Muscle of leg (tissue), 3 donors: ENCODE measurements at regions not wholly inside any gene's neighbourhood (a gene's known extent, or its start where the extent isn't known, plus 50 kb on each side); places are given as distances from the start of the nearest gene placed in this dataset.
A peak's percentile ranks its signal among the peaks of the same experiment; 100 is the strongest.

ENCODE experiments used
- DNase-seq: peaks from one replicate; pipeline ENCODE4 v3.0.0; 2013
- H3K27ac ChIP-seq: one replicate; pipeline ENCODE4 v1.5.1; 2013; ENCODE audit warnings: mild to moderate bottlenecking, low read length, control low read depth
- H3K27me3 ChIP-seq: one replicate; pipeline ENCODE4 v1.6.1; 2013; ENCODE audit warnings: low read length; ENCODE audit not compliant: control insufficient read depth, insufficient read depth
- H3K36me3 ChIP-seq: one replicate; pipeline ENCODE4 v1.6.1; 2013; ENCODE audit warnings: low read length; ENCODE audit not compliant: control insufficient read depth, insufficient read depth
- H3K4me1 ChIP-seq: one replicate; pipeline ENCODE4 v1.6.1; 2013; ENCODE audit warnings: low read length; ENCODE audit not compliant: control insufficient read depth, insufficient read depth
- H3K4me3 ChIP-seq: one replicate; pipeline ENCODE4 v1.5.1; 2013; ENCODE audit warnings: low read length, control low read depth
- H3K9me3 ChIP-seq: replicated peaks from 2 replicates; pipeline ENCODE4 v1.6.1; 2013; ENCODE audit warnings: low read depth, low read length; ENCODE audit not compliant: control insufficient read depth
- WGBS: methylation state at CpG from one replicate; pipeline ENCODE4 v1.1.5; 2013; ENCODE audit warnings: missing lambda C conversion rate; ENCODE audit not compliant: insufficient coverage; 5-methylcytosine and 5-hydroxymethylcytosine counted together

- Histone ChIP-seq H3K36me3 (no peaks in the 10 kb centered on the region), H3K4me3 (no peak overlapping the region), H3K27ac (no peak overlapping the region), H3K27me3 (no peaks in the 10 kb centered on the region), H3K9me3 (no peaks in the 10 kb centered on the region), H3K4me1 (no peaks in the 10 kb centered on the region)
- no CpG with 5 or more reads among the region's 1 CpG for WGBS
- DNase-seq = no peak
Observed at GRCh38 chr5:81914696-81915095, 57.1 kb upstream of the ATG10 start.

- no peaks in the 10 kb centered on the region for H3K4me1 ChIP-seq
- DNase-seq = no peak
- WGBS = 94% methylated on average over 6 of the region's 8 CpGs
Observed at GRCh38 chr5:81912933-81913332, 58.9 kb upstream of the ATG10 start.

GRCh38 chr5:81909677-81910076, 62.1 kb upstream of the ATG10 start:
- WGBS = no CpG with 5 or more reads among the region's 1 CpG
- Histone ChIP-seq H3K4me3 (no peak overlapping the region), H3K27me3 (no peaks in the 10 kb centered on the region), H3K27ac (no peak overlapping the region), H3K9me3 (no peaks in the 10 kb centered on the region), H3K36me3 (no peaks in the 10 kb centered on the region), H3K4me1 (no peaks in the 10 kb centered on the region)
- DNase-seq = peak; percentile 22

More at GRCh38 chr5:81912933-81913332, 58.9 kb upstream of the ATG10 start:
- Histone ChIP-seq H3K4me3 (no peak overlapping the region), H3K27me3 (no peaks in the 10 kb centered on the region), H3K9me3 (no peaks in the 10 kb centered on the region), H3K27ac (no peak overlapping the region), H3K36me3 (no peaks in the 10 kb centered on the region)

GRCh38 chr5:81908771-81909170, 63.1 kb upstream of the ATG10 start:
- no peaks in the 10 kb centered on the region for H3K4me1 ChIP-seq
- DNase-seq = no peak
- H3K27me3 ChIP-seq = no peaks in the 10 kb centered on the region
- H3K9me3 ChIP-seq = no peaks in the 10 kb centered on the region
- no peak overlapping the region for H3K27ac ChIP-seq
- WGBS = 47% methylated on average over 2 of the region's 5 CpGs
- H3K36me3 ChIP-seq = no peaks in the 10 kb centered on the region
- no peak overlapping the region for H3K4me3 ChIP-seq

- Histone ChIP-seq H3K27ac (no peak overlapping the region), H3K36me3 (no peaks in the 10 kb centered on the region), H3K4me1 (no peaks in the 10 kb centered on the region), H3K4me3 (no peak overlapping the region), H3K27me3 (no peaks in the 10 kb centered on the region), H3K9me3 (no peaks in the 10 kb centered on the region)
- DNase-seq = no peak
- 70% methylated on average over 9 of the region's 10 CpGs for WGBS
Observed at GRCh38 chr5:81908044-81908443, 63.8 kb upstream of the ATG10 start.

- no peaks in the 10 kb centered on the region for H3K9me3 ChIP-seq
- no peaks in the 10 kb centered on the region for H3K27me3 ChIP-seq
- no peaks in the 10 kb centered on the region for H3K36me3 ChIP-seq
- H3K27ac ChIP-seq = no peak overlapping the region
- no peaks in the 10 kb centered on the region for H3K4me1 ChIP-seq
- no peak for DNase-seq
- 75% methylated on average over 4 of the region's 4 CpGs for WGBS
- H3K4me3 ChIP-seq = no peak overlapping the region
Observed at GRCh38 chr5:81907012-81907635, 64.7 kb upstream of the ATG10 start.

- no peaks in the 10 kb centered on the region for H3K27me3 ChIP-seq
- H3K9me3 ChIP-seq = no peaks in the 10 kb centered on the region
- DNase-seq = no peak
- no peak overlapping the region for H3K4me3 ChIP-seq
- no peaks in the 10 kb centered on the region for H3K36me3 ChIP-seq
- no peak overlapping the region for H3K27ac ChIP-seq
- 71% methylated on average over 4 of the region's 5 CpGs for WGBS
- no peaks in the 10 kb centered on the region for H3K4me1 ChIP-seq
Observed at GRCh38 chr5:81906086-81906485, 65.7 kb upstream of the ATG10 start.

GRCh38 chr5:81904861-81905260, 67.0 kb upstream of the ATG10 start:
- WGBS = no CpG with 5 or more reads among the region's 2 CpGs
- Histone ChIP-seq H3K9me3 (no peaks in the 10 kb centered on the region), H3K27me3 (no peaks in the 10 kb centered on the region), H3K4me1 (no peaks in the 10 kb centered on the region), H3K27ac (no peak overlapping the region), H3K36me3 (no peaks in the 10 kb centered on the region), H3K4me3 (no peak overlapping the region)
- no peak for DNase-seq

- H3K4me3 ChIP-seq = no peak overlapping the region
- WGBS = no CpG with 5 or more reads among the region's 3 CpGs
- no peak for DNase-seq
- no peak overlapping the region for H3K27ac ChIP-seq
- H3K4me1 ChIP-seq = no peaks in the 10 kb centered on the region
- no peaks in the 10 kb centered on the region for H3K36me3 ChIP-seq
- no peaks in the 10 kb centered on the region for H3K27me3 ChIP-seq
- H3K9me3 ChIP-seq = no peaks in the 10 kb centered on the region
Observed at GRCh38 chr5:81904166-81904565, 67.7 kb upstream of the ATG10 start.

GRCh38 chr5:81901586-81901985, 70.2 kb upstream of the ATG10 start:
- Histone ChIP-seq H3K27ac (no peak overlapping the region), H3K4me1 (no peaks in the 10 kb centered on the region), H3K9me3 (no peaks in the 10 kb centered on the region), H3K36me3 (no peaks in the 10 kb centered on the region), H3K4me3 (no peak overlapping the region), H3K27me3 (no peaks in the 10 kb centered on the region)
- no peak for DNase-seq
- 68% methylated on average over 10 of the region's 10 CpGs for WGBS

GRCh38 chr5:81899123-81899522, 72.7 kb upstream of the ATG10 start:
- H3K36me3 ChIP-seq = no peaks in the 10 kb centered on the region
- no peaks in the 10 kb centered on the region for H3K9me3 ChIP-seq
- no peak for DNase-seq
- no CpG with 5 or more reads among the region's 2 CpGs for WGBS
- H3K4me1 ChIP-seq = no peaks in the 10 kb centered on the region
- H3K27ac ChIP-seq = no peak overlapping the region
- no peaks in the 10 kb centered on the region for H3K27me3 ChIP-seq
- H3K4me3 ChIP-seq = no peak overlapping the region
